ENCODE measurements at regions not wholly inside any gene's neighbourhood (a gene's known extent, or its start where the extent isn't known, plus 50 kb on each side); places are given as distances from the start of the nearest gene placed in this dataset.
"Not testable (repeated sequence)": the region's sequence is repeated elsewhere in the genome, so short reads cannot be mapped to it uniquely, and the experiment has no call there.

- DNase-seq (ENCODE audit: low read depth in 2 of 2), result no peak
Measured at GRCh38 chr4:82090717-82091116, 283.1 kb downstream of the HNRNPD start.

- no peak for DNase-seq (ENCODE audit: low read depth in 2 of 2)
Measured at GRCh38 chr4:82084747-82085146, 289.0 kb downstream of the HNRNPD start.

GRCh38 chr4:82077471-82077995 is 296.3 kb downstream of the HNRNPD start:
- DNase-seq (ENCODE audit: low read depth in 2 of 2), result not testable (repeated sequence)

GRCh38 chr4:82076809-82077208 is 297.0 kb downstream of the HNRNPD start:
- no peak for DNase-seq (ENCODE audit: low read depth in 2 of 2)

GRCh38 chr4:82076359-82076758 is 297.4 kb downstream of the HNRNPD start:
- DNase-seq (ENCODE audit: low read depth in 2 of 2), result no peak

- DNase-seq (ENCODE audit: low read depth in 2 of 2), result no peak
Measured at GRCh38 chr4:82071951-82072350, 301.8 kb downstream of the HNRNPD start.

GRCh38 chr4:82069883-82070638 is 303.7 kb downstream of the HNRNPD start:
- DNase-seq (ENCODE audit: low read depth in 2 of 2), result no peak

GRCh38 chr4:82063017-82063416 is 310.8 kb downstream of the HNRNPD start:
- DNase-seq (ENCODE audit: low read depth in 2 of 2), result no peak

GRCh38 chr4:82057990-82058544 is 315.7 kb downstream of the HNRNPD start:
- no peak for DNase-seq (ENCODE audit: low read depth in 2 of 2)

GRCh38 chr4:82055156-82055555 is 318.6 kb downstream of the HNRNPD start:
- DNase-seq (ENCODE audit: low read depth in 2 of 2), result no peak

- DNase-seq (ENCODE audit: low read depth in 2 of 2), result no peak
Measured at GRCh38 chr4:82053396-82053795, 320.4 kb downstream of the HNRNPD start.

- no peak for DNase-seq (ENCODE audit: low read depth in 2 of 2)
Measured at GRCh38 chr4:82050796-82051195, 323.0 kb downstream of the HNRNPD start.

- no peak for DNase-seq (ENCODE audit: low read depth in 2 of 2)
Measured at GRCh38 chr4:82049294-82049693, 324.5 kb downstream of the HNRNPD start.

- DNase-seq (ENCODE audit: low read depth in 2 of 2), result no peak
Measured at GRCh38 chr4:82047731-82048130, 326.1 kb downstream of the HNRNPD start.

GRCh38 chr4:82046796-82047195 is 327.0 kb downstream of the HNRNPD start:
- DNase-seq (ENCODE audit: low read depth in 2 of 2), result no peak

GRCh38 chr4:82045267-82045666 is 328.5 kb downstream of the HNRNPD start:
- no peak for DNase-seq (ENCODE audit: low read depth in 2 of 2)

GRCh38 chr4:82044141-82044993 is 329.4 kb downstream of the HNRNPD start:
- no peak for DNase-seq (ENCODE audit: low read depth in 2 of 2)

- DNase-seq (ENCODE audit: low read depth in 2 of 2), result no peak
Measured at GRCh38 chr4:82043809-82044137, 330.0 kb downstream of the HNRNPD start.

- no peak for DNase-seq (ENCODE audit: low read depth in 2 of 2)
Measured at GRCh38 chr4:82043081-82043808, 330.5 kb downstream of the HNRNPD start.

GRCh38 chr4:82042042-82042441 is 331.7 kb downstream of the HNRNPD start:
- no peak for DNase-seq (ENCODE audit: low read depth in 2 of 2)

GRCh38 chr4:82038936-82039335 is 334.9 kb downstream of the HNRNPD start:
- DNase-seq (ENCODE audit: low read depth in 2 of 2), result no peak

- DNase-seq (ENCODE audit: low read depth in 2 of 2), result no peak
Measured at GRCh38 chr4:82036181-82036580, 337.6 kb downstream of the HNRNPD start.

All from activated CD8-positive, alpha-beta memory T cell treated with anti-CD3 and anti-CD28 coated beads for 4 hours (primary cell).